Sigmoid colon (tissue), 6 donors: ENCODE measurements at regions not wholly inside any gene's neighbourhood (a gene's known extent, or its start where the extent isn't known, plus 50 kb on each side); places are given as distances from the start of the nearest gene placed in this dataset.

Experiments
- DNase-seq: peaks from one replicate; pipeline ENCODE4 v3.0.0-alpha.2; 2019
- H3K27ac ChIP-seq, 4 donors: fragments of 200-600 bp; sonication (generic); one replicate each; pipeline ENCODE4 v1.5.1; 2016 to 2019; ENCODE audit warnings: mild to moderate bottlenecking in 1 of 4
- H3K27me3 ChIP-seq, 3 donors: fragments of 200-600 bp; sonication (generic); one replicate each; pipeline ENCODE4 v1.5.1; 2019; ENCODE audit warnings: mild to moderate bottlenecking in 1 of 3
- H3K36me3 ChIP-seq, 4 donors: fragments of 200-600 bp; sonication (generic); one replicate each; pipeline ENCODE4 v1.5.1; 2016 to 2019
- H3K4me1 ChIP-seq, 4 donors: fragments of 200-600 bp; sonication (generic); one replicate each; pipeline ENCODE4 v1.5.1; 2017 to 2019
- H3K4me3 ChIP-seq, 4 donors: fragments of 200-600 bp; sonication (generic); one replicate each; pipeline ENCODE4 v1.5.1; 2017 to 2019; ENCODE audit warnings: mild to moderate bottlenecking in 2 of 4, moderate library complexity in 1 of 4
- H3K9me3 ChIP-seq, 4 donors: fragments of 200-600 bp in 3 of 4; sonication (generic) in 3 of 4; one replicate each; pipeline versions ENCODE4 v1.5.1 to v1.6.1; 2013 to 2019
- EP300 ChIP-seq, 4 donors: sonication (generic); formaldehyde crosslinking; IDR thresholded peaks; one replicate each; pipeline ENCODE4 v1.6.1; 2017; ENCODE audit warnings: antibody characterized with exemption in 4 of 4
- POLR2A ChIP-seq, 2 donors: fragments of 450-650 bp; IDR thresholded peaks; one replicate each; pipeline ENCODE4 v1.6.1; 2016; ENCODE audit warnings: antibody characterized with exemption in 2 of 2, mild to moderate bottlenecking in 2 of 2, moderate library complexity in 2 of 2
- POLR2AphosphoS5 ChIP-seq, 4 donors: sonication (generic); formaldehyde crosslinking; IDR thresholded peaks; one replicate each; pipeline ENCODE4 v1.6.1; 2017; ENCODE audit warnings: antibody characterized with exemption in 4 of 4
- WGBS, 2 donors: extraction: QIAGEN DNeasy Blood & Tissue Kit; methylation state at CpG; one replicate each; pipeline ENCODE4 v1.1.7; 2013; 5-methylcytosine and 5-hydroxymethylcytosine counted together
- intact Hi-C: fragments of 100-400 bp; cut with DNase I; formaldehyde crosslinking; loops from one replicate; pipeline ENCODE4 v1.15.1; 2023
- TF ChIP-seq, protein P1 (sequence below), 4 experiments: fragments of 450-650 bp in 3 of 4; fragments of 200-600 bp in 1 of 4; IDR thresholded peaks; one replicate each; pipeline ENCODE4 v1.5.1; 2016 to 2019; ENCODE audit warnings: antibody characterized with exemption in 4 of 4, mild to moderate bottlenecking in 3 of 4, moderate library complexity in 2 of 4
- donor health status: healthy with polysubstance abuse.
- donor health status: healthy.

DNA sequence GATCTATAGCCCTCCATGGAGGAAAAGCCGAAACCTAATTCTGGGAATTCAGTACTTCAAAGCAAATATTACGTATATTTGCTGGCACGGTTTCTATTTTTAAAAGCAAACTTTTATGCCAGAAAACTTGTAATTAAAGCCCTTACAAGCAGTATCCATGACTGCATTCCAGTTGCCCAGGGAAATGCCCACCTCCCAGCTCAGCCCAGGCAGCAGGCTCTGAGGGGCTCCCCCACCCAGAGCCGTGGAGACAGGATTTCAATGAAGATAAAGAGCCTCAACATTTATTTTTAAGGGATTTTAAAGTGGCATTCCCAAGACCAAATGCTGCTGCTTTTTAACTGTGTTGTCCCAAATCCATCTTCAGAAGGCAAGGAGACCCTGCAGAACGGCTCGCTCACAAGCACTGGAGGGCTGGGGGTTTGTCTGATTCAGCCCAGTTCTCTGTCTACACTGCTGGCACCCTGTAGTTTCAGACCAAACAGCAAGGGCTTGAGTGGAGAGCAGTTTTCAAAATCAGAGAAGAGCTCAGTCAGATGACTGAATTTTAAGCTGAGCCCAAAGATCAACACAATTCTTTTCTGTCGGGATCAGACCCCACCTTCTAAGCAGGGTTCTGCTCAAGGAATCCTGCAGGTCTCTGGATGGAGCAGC lies 105.1 kb downstream of the KCNF1 start:
- no peak overlapping the region for H3K27ac ChIP-seq
- no peak for DNase-seq
- 80 to 82% methylated on average over 7 of the region's 7 CpGs for WGBS, 2 donors

GRCh38 chr2:11017921-11018320 lies 106.2 kb downstream of the KCNF1 start:
- no peak for DNase-seq
- Histone ChIP-seq H3K4me3 (no peak overlapping the region), H3K4me1 (no peaks in the 10 kb centered on the region), H3K27ac (no peak overlapping the region), H3K9me3 (no peaks in the 10 kb centered on the region), H3K36me3 (no peaks in the 10 kb centered on the region), H3K27me3 (no peaks in the 10 kb centered on the region)
- TF ChIP-seq EP300 (IDR thresholded peaks at IDR 0.05) (no peak), POLR2AphosphoS5 (IDR thresholded peaks at IDR 0.05) (no peak), POLR2A (IDR thresholded peaks at IDR 0.05) (no peak)
- TF ChIP-seq, protein P1, sequence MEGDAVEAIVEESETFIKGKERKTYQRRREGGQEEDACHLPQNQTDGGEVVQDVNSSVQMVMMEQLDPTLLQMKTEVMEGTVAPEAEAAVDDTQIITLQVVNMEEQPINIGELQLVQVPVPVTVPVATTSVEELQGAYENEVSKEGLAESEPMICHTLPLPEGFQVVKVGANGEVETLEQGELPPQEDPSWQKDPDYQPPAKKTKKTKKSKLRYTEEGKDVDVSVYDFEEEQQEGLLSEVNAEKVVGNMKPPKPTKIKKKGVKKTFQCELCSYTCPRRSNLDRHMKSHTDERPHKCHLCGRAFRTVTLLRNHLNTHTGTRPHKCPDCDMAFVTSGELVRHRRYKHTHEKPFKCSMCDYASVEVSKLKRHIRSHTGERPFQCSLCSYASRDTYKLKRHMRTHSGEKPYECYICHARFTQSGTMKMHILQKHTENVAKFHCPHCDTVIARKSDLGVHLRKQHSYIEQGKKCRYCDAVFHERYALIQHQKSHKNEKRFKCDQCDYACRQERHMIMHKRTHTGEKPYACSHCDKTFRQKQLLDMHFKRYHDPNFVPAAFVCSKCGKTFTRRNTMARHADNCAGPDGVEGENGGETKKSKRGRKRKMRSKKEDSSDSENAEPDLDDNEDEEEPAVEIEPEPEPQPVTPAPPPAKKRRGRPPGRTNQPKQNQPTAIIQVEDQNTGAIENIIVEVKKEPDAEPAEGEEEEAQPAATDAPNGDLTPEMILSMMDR (IDR thresholded peaks at IDR 0.05): no peak
- 78 to 87% methylated on average over 8 of the region's 8 CpGs for WGBS, 2 donors
- intact Hi-C loops: no loop called here

More for the DNA sequence above, 105.1 kb downstream of the KCNF1 start:
- H3K36me3 ChIP-seq: no peaks in the 10 kb centered on the region
- no peaks in the 10 kb centered on the region for H3K9me3 ChIP-seq
- H3K4me1 ChIP-seq: no peaks in the 10 kb centered on the region
- TF ChIP-seq EP300 (IDR thresholded peaks at IDR 0.05): no peak
- TF ChIP-seq POLR2A (IDR thresholded peaks at IDR 0.05): no peak
- TF ChIP-seq POLR2AphosphoS5 (IDR thresholded peaks at IDR 0.05): no peak
- TF ChIP-seq, protein P1 (IDR thresholded peaks at IDR 0.05): no peak
- intact Hi-C loops: no loop called here
- H3K4me3 ChIP-seq: no peak overlapping the region
- H3K27me3 ChIP-seq: no peaks in the 10 kb centered on the region

DNA sequence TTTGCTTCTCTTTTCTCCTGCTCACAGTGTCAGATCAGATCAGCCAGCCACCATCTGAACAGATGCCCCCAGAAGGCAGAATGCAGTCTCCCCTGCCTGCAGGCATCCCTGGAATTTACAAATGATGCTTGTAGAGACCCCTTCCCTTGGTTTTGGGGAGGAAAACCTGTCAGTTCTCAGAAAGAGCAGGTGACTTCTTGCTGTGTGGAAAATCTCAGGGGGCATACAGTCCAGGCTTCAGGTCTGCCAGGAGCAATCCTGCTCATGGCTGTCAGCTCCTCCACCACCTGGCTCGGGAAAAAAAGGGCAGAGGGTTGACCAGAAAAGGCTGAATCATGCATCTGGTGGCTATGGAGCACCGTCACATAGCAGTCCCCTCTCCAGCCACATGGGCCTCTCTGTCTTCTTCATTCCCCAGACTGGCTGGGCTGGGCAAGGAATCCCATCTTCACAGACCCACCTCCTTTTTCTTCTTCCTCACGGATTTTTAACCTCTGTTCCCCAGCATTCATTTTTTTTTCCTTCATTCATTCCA lies 107.0 kb downstream of the KCNF1 start:
- H3K9me3 ChIP-seq: no peaks in the 10 kb centered on the region
- intact Hi-C loops: no loop called here
- H3K36me3 ChIP-seq: no peaks in the 10 kb centered on the region
- no peak overlapping the region for H3K4me3 ChIP-seq
- H3K4me1 ChIP-seq: no peaks in the 10 kb centered on the region
- DNase-seq: no peak
- TF ChIP-seq EP300 (IDR thresholded peaks at IDR 0.05) (no peak), POLR2AphosphoS5 (IDR thresholded peaks at IDR 0.05) (no peak)
- TF ChIP-seq, protein P1 (IDR thresholded peaks at IDR 0.05): no peak
- H3K27ac ChIP-seq: no peak overlapping the region
- WGBS, 2 donors: 77 to 83% methylated on average over 3 of the region's 3 CpGs
- no peaks in the 10 kb centered on the region for H3K27me3 ChIP-seq

DNA sequence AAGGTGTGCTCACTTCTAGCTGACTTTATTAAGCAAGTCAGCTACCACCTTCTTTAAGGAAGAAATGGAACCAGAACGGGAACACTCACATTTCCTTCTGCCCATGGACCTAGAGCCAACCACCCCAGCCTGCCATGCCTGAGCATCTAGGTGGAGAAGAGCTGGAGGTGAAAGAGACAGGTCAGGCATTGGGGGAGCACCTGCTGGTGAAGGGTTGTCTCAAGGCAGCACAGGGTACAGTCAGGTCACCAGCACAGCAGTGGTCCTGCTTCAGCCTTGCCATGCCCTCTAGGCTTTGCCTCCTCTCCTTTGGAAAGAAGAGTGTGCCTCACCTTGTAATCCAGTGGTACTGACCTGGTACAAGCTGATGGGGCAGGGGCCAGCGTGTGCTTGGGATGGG lies 107.9 kb downstream of the KCNF1 start:
- Histone ChIP-seq H3K4me1 (no peaks in the 10 kb centered on the region), H3K27me3 (no peaks in the 10 kb centered on the region), H3K36me3 (no peaks in the 10 kb centered on the region), H3K9me3 (no peaks in the 10 kb centered on the region), H3K4me3 (no peak overlapping the region), H3K27ac (no peak overlapping the region)
- TF ChIP-seq POLR2A (IDR thresholded peaks at IDR 0.05) (no peak), POLR2AphosphoS5 (IDR thresholded peaks at IDR 0.05) (no peak), EP300 (IDR thresholded peaks at IDR 0.05) (no peak)
- TF ChIP-seq, protein P1 (IDR thresholded peaks at IDR 0.05): no peak
- no peak for DNase-seq
- intact Hi-C loops: no loop called here
- WGBS, 2 donors: 79 to 90% methylated on average over 2 of the region's 2 CpGs

DNA sequence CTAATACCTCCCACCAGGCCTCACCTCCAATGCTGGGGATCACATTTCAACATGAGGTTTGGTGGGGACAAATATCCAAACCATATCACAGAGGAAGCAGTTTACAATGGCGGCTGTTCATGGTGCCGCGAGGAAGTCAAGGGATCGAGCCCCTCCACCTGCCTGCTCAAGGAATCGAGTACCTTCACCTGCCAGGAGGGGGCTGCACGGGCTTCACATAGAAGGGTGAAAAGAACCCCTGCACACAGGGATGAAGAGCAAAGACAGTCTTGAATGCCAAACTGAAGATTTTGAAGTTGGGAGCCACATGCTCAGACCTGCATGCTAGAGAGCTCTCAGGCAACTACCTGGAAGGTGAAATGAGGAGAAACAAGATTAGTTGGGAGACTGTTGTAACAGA lies 110.3 kb downstream of the KCNF1 start:
- Histone ChIP-seq H3K4me3 (no peak overlapping the region), H3K27me3 (no peaks in the 10 kb centered on the region), H3K36me3 (no peaks in the 10 kb centered on the region), H3K27ac (no peak overlapping the region), H3K4me1 (no peaks in the 10 kb centered on the region), H3K9me3 (no peaks in the 10 kb centered on the region)
- 91 to 96% methylated on average over 6 of the region's 6 CpGs for WGBS, 2 donors
- intact Hi-C loops: no loop called here
- no peak for DNase-seq
- TF ChIP-seq POLR2A (IDR thresholded peaks at IDR 0.05): no peak
- TF ChIP-seq, protein P1 (IDR thresholded peaks at IDR 0.05): no peak
- TF ChIP-seq POLR2AphosphoS5 (IDR thresholded peaks at IDR 0.05): no peak
- no peak for TF ChIP-seq EP300 (IDR thresholded peaks at IDR 0.05)
